ENCODE measurements at regions not wholly inside any gene's neighbourhood (a gene's known extent, or its start where the extent isn't known, plus 50 kb on each side); places are given as distances from the start of the nearest gene placed in this dataset.

DNA sequence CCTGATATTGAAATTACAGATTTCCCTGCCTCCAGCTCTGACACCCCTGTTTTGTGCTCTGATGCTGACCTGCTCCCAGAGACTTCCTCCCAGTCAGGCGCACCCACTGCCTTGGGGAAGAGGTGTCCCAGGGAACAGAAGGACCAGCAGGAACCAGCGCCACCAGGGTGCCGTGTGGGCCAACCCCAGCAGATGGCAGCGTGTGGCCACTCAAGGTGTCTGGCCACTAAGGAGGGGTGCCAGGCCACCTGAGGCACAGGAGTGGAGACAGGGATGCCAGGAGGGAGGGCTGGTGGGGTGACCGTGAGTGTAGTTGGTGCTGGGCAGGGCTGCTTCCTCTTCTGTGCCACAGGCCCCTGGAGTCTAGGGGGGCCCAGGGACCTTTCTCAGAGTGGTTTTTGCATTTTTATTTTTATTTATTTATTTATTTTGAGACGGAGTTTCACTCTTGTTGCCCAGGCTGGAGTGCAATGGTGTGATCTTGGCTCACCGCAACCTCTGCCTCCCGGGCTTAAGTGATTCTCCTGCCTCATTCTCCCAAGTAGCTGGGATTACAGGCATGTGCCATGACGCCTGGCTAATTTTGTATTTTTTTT is 56.0 kb downstream of the TEX44 start:
- TF ChIP-seq CTCF (IDR thresholded peaks at IDR 0.05; ENCODE audit: insufficient read depth, low read depth, low read length) (peak; percentile 41), EZH2 (IDR thresholded peaks at IDR 0.05; ENCODE audit: insufficient read depth, low read length) (no peak)

Data from astrocyte (in vitro differentiated cells and primary cell).